Hematopoietic multipotent progenitor cell (in vitro differentiated cells): ENCODE measurements at regions not wholly inside any gene's neighbourhood (a gene's known extent, or its start where the extent isn't known, plus 50 kb on each side); places are given as distances from the start of the nearest gene placed in this dataset.
A peak's percentile ranks its signal among the peaks of the same experiment; 100 is the strongest.

Experiments used
- DNase-seq, 3 donors: peaks; one replicate each; pipeline ENCODE4 v3.0.0-alpha.2; 2011 to 2015; ENCODE audit warnings: low read depth in 2 of 3, low spot score in 2 of 3

GRCh38 chr9:103898550-103898949 lies 195.6 kb upstream of the SMC2 start:
- DNase-seq: no peak

- DNase-seq: no peak
These were observed 194.2 kb upstream of the SMC2 start for GRCh38 chr9:103899866-103900265.

- no peak for DNase-seq
These were observed 193.6 kb upstream of the SMC2 start for GRCh38 chr9:103900466-103900865.

GRCh38 chr9:103902263-103902662 lies 191.8 kb upstream of the SMC2 start:
- no peak for DNase-seq

- DNase-seq: no peak
These were observed 189.9 kb upstream of the SMC2 start for GRCh38 chr9:103904242-103904641.

GRCh38 chr9:103913899-103914298 lies 180.2 kb upstream of the SMC2 start:
- DNase-seq: no peak

GRCh38 chr9:103919605-103920209 lies 174.4 kb upstream of the SMC2 start:
- DNase-seq: no peak

- no peak for DNase-seq
These were observed 165.7 kb upstream of the SMC2 start for GRCh38 chr9:103928442-103928841.

GRCh38 chr9:103941104-103941503 lies 153.0 kb upstream of the SMC2 start:
- no peak for DNase-seq

- DNase-seq: no peak
These were observed 151.9 kb upstream of the SMC2 start for GRCh38 chr9:103942200-103942599.

GRCh38 chr9:103942651-103943050 lies 151.5 kb upstream of the SMC2 start:
- DNase-seq: no peak

- DNase-seq: no peak
These were observed 145.0 kb upstream of the SMC2 start for GRCh38 chr9:103949096-103949495.

GRCh38 chr9:103977163-103977562 lies 116.9 kb upstream of the SMC2 start:
- no peak for DNase-seq

- DNase-seq: no peak
These were observed 115.7 kb upstream of the SMC2 start for GRCh38 chr9:103978396-103978795.

- DNase-seq: no peak
These were observed 112.2 kb upstream of the SMC2 start for GRCh38 chr9:103981912-103982311.

GRCh38 chr9:103985077-103985476 lies 109.0 kb upstream of the SMC2 start:
- DNase-seq: no peak

- no peak for DNase-seq
These were observed 105.3 kb upstream of the SMC2 start for GRCh38 chr9:103988821-103989220.

- DNase-seq: no peak
These were observed 103.8 kb upstream of the SMC2 start for GRCh38 chr9:103990311-103990710.

- no peak for DNase-seq
These were observed 103.1 kb upstream of the SMC2 start for GRCh38 chr9:103991001-103991400.

GRCh38 chr9:103991698-103992097 lies 102.4 kb upstream of the SMC2 start:
- no peak for DNase-seq

GRCh38 chr9:103992938-103993579 lies 101.0 kb upstream of the SMC2 start:
- DNase-seq: no peak

- DNase-seq: peak in 2 of 3 donors; percentile 40 to 58
These were observed 96.2 kb upstream of the SMC2 start for GRCh38 chr9:103997856-103998370.
